ENCODE measurements at regions not wholly inside any gene's neighbourhood (a gene's known extent, or its start where the extent isn't known, plus 50 kb on each side); places are given as distances from the start of the nearest gene placed in this dataset.
A peak's percentile ranks its signal among the peaks of the same experiment; 100 is the strongest.

GRCh38 chr16:26554030-26554429 is 512.7 kb upstream of the C16orf82 start:
- Histone ChIP-seq H4K20me1 (replicated peaks; ENCODE audit: control insufficient read depth, insufficient read depth, low read length) (no peaks in the 10 kb centered on the region), H3K27me3 (ENCODE audit: control insufficient read depth in 2 of 2, insufficient read depth in 2 of 2, low read length in 2 of 2) (no peaks in the 10 kb centered on the region), H3K79me2 (ENCODE audit: control insufficient read depth, insufficient read depth, low read length) (no peaks in the 10 kb centered on the region), H3K9me1 (ENCODE audit: control insufficient read depth, insufficient read depth, low read length) (no peaks in the 10 kb centered on the region), H3K4me3 (no peak overlapping the region), H3K4me1 (replicated peaks in 1 of 2; ENCODE audit: control insufficient read depth in 2 of 2, insufficient read depth in 2 of 2, low read length in 2 of 2) (no peaks in the 10 kb centered on the region), H3K27ac (ENCODE audit: extremely low read depth, low read depth, low read length) (no peak overlapping the region), H3K9ac (ENCODE audit: insufficient read depth in 1 of 2, low read depth in 2 of 2, low read length in 2 of 2) (no peak overlapping the region), H3K4me2 (ENCODE audit: insufficient read depth, low read length) (no peak overlapping the region), H2AFZ (ENCODE audit: low read depth, low read length) (no peak overlapping the region), H3K36me3 (ENCODE audit: control insufficient read depth, insufficient read depth, low read length) (no peaks in the 10 kb centered on the region), H3K9me3 (replicated peaks; ENCODE audit: control insufficient read depth, insufficient read depth, low read depth, low read length) (no peaks in the 10 kb centered on the region)
- ATAC-seq (no peak), DNase-seq (ENCODE audit: extremely low read depth in 1 of 4, low spot score in 3 of 4) (no peak), FAIRE-seq (no peak)
- no TSS peak for BruUV-seq (replicated peaks)
- TF ChIP-seq, protein P1, sequence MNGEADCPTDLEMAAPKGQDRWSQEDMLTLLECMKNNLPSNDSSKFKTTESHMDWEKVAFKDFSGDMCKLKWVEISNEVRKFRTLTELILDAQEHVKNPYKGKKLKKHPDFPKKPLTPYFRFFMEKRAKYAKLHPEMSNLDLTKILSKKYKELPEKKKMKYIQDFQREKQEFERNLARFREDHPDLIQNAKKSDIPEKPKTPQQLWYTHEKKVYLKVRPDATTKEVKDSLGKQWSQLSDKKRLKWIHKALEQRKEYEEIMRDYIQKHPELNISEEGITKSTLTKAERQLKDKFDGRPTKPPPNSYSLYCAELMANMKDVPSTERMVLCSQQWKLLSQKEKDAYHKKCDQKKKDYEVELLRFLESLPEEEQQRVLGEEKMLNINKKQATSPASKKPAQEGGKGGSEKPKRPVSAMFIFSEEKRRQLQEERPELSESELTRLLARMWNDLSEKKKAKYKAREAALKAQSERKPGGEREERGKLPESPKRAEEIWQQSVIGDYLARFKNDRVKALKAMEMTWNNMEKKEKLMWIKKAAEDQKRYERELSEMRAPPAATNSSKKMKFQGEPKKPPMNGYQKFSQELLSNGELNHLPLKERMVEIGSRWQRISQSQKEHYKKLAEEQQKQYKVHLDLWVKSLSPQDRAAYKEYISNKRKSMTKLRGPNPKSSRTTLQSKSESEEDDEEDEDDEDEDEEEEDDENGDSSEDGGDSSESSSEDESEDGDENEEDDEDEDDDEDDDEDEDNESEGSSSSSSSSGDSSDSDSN (IDR thresholded peaks at IDR 0.05; ENCODE audit: borderline replicate concordance in 1 of 2, low read depth in 2 of 2, low read length in 2 of 2): no peak
- TF ChIP-seq CHD2 (IDR thresholded peaks at IDR 0.05; ENCODE audit: low read depth, low read length) (no peak), HDAC3 (IDR thresholded peaks at IDR 0.05; ENCODE audit: borderline replicate concordance, partially characterized antibody) (no peak), KAT2B (IDR thresholded peaks at IDR 0.05; ENCODE audit: low read depth, low read length) (no peak), CBX5 (IDR thresholded peaks at IDR 0.05; ENCODE audit: borderline replicate concordance, low read depth) (no peak), CEBPG (CRISPR knock-in tag; IDR thresholded peaks at IDR 0.05) (no peak), CEBPG (tag; conservative IDR thresholded peaks at IDR 0.05 in 1 of 2, IDR thresholded peaks at IDR 0.05 in 1 of 2) (peak in 1 of 2 experiments; percentile 49; a peak in 2 of 4 replicates), CEBPB (tag; IDR thresholded peaks at IDR 0.05) (0 out of 2 replicates have a peak, but pooled peaks have one; percentile 42), SLC30A9 (CRISPR knock-in tag; IDR thresholded peaks at IDR 0.05) (no peak), ZNF133 (CRISPR knock-in tag; IDR thresholded peaks at IDR 0.05) (no peak), GABPB1 (CRISPR knock-in tag; IDR thresholded peaks at IDR 0.05) (no peak), TEAD1 (CRISPR knock-in tag; IDR thresholded peaks at IDR 0.05) (no peak)
- TF ChIP-seq, protein P2, sequence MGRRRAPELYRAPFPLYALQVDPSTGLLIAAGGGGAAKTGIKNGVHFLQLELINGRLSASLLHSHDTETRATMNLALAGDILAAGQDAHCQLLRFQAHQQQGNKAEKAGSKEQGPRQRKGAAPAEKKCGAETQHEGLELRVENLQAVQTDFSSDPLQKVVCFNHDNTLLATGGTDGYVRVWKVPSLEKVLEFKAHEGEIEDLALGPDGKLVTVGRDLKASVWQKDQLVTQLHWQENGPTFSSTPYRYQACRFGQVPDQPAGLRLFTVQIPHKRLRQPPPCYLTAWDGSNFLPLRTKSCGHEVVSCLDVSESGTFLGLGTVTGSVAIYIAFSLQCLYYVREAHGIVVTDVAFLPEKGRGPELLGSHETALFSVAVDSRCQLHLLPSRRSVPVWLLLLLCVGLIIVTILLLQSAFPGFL (CRISPR knock-in tag; IDR thresholded peaks at IDR 0.05): no peak
- TF ChIP-seq, protein P3, sequence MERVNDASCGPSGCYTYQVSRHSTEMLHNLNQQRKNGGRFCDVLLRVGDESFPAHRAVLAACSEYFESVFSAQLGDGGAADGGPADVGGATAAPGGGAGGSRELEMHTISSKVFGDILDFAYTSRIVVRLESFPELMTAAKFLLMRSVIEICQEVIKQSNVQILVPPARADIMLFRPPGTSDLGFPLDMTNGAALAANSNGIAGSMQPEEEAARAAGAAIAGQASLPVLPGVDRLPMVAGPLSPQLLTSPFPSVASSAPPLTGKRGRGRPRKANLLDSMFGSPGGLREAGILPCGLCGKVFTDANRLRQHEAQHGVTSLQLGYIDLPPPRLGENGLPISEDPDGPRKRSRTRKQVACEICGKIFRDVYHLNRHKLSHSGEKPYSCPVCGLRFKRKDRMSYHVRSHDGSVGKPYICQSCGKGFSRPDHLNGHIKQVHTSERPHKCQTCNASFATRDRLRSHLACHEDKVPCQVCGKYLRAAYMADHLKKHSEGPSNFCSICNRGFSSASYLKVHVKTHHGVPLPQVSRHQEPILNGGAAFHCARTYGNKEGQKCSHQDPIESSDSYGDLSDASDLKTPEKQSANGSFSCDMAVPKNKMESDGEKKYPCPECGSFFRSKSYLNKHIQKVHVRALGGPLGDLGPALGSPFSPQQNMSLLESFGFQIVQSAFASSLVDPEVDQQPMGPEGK (CRISPR knock-in tag; IDR thresholded peaks at IDR 0.05; ENCODE audit: borderline replicate concordance): no peak
- TF ChIP-seq, protein P4, sequence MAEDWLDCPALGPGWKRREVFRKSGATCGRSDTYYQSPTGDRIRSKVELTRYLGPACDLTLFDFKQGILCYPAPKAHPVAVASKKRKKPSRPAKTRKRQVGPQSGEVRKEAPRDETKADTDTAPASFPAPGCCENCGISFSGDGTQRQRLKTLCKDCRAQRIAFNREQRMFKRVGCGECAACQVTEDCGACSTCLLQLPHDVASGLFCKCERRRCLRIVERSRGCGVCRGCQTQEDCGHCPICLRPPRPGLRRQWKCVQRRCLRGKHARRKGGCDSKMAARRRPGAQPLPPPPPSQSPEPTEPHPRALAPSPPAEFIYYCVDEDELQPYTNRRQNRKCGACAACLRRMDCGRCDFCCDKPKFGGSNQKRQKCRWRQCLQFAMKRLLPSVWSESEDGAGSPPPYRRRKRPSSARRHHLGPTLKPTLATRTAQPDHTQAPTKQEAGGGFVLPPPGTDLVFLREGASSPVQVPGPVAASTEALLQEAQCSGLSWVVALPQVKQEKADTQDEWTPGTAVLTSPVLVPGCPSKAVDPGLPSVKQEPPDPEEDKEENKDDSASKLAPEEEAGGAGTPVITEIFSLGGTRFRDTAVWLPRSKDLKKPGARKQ (CRISPR knock-in tag; IDR thresholded peaks at IDR 0.05): no peak
- POLR2A ChIA-PET: no interaction called here
- intact Hi-C loops (cut with micrococcal nuclease): no loop called here
- 2% methylated on average over 3 of the region's 3 CpGs for WGBS (ENCODE audit: insufficient coverage, low coverage, missing lambda C conversion rate)
- CTCF ChIA-PET (ENCODE audit: low intra/inter-chr PET ratio): no interaction called here
- in situ Hi-C loops (cut with MboI): no loop called here
